ENCODE measurements at regions not wholly inside any gene's neighbourhood (a gene's known extent, or its start where the extent isn't known, plus 50 kb on each side); places are given as distances from the start of the nearest gene placed in this dataset.
"Not testable (repeated sequence)": the region's sequence is repeated elsewhere in the genome, so short reads cannot be mapped to it uniquely, and the experiment has no call there.

DNA sequence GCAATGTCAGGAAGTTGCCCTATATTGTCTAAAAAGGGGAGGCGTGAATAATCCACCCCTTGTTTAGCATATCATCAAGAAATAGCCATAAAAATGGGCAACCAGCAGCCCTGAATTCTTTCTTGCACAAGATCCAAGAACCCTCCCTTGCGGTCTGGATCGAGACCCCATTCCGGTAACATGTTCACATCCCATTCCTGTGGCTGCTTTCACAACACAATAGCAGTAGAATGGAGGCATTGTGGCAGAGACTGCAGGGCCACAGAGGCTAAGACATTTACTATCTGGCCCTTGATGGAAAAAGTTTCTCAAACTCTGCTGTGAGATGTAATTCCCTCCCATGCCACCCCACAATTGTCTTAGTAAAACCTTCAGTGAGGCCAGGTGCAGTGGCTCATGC is 73.2 kb downstream of the RMI2 start:
- intact Hi-C loops (cut with micrococcal nuclease): no loop called here
- no peaks in the 10 kb centered on the region for H3K27me3 Mint-ChIP-seq (ENCODE audit: low read depth in 2 of 2)
- H3K4me3 Mint-ChIP-seq: no peak overlapping the region
- DNase-seq (no peak), ATAC-seq (no peak)
- no peak overlapping the region for H3K27ac Mint-ChIP-seq
- Histone ChIP-seq H3K4me3 (ENCODE audit: low read length) (no peak overlapping the region), H3K27me3 (ENCODE audit: control insufficient read depth, insufficient read depth, low read length) (no peaks in the 10 kb centered on the region), H3K4me1 (ENCODE audit: control insufficient read depth, insufficient read depth, low read length) (peaks cover 4% of the 10 kb centered on the region), H3K9me3 (ENCODE audit: control insufficient read depth, insufficient read depth, low read length) (no peaks in the 10 kb centered on the region), H3K27ac (ENCODE audit: low read length) (no peak overlapping the region), H3K36me3 (ENCODE audit: control insufficient read depth, insufficient read depth, low read length) (no peaks in the 10 kb centered on the region)
- 90% methylated on average over 4 of the region's 4 CpGs for WGBS (ENCODE audit: insufficient coverage)
- TF ChIP-seq CTCF (IDR thresholded peaks at IDR 0.05): no peak
- H3K9me3 Mint-ChIP-seq: no peaks in the 10 kb centered on the region
- H3K4me1 Mint-ChIP-seq: no peaks in the 10 kb centered on the region
- no peaks in the 10 kb centered on the region for H3K36me3 Mint-ChIP-seq

DNA sequence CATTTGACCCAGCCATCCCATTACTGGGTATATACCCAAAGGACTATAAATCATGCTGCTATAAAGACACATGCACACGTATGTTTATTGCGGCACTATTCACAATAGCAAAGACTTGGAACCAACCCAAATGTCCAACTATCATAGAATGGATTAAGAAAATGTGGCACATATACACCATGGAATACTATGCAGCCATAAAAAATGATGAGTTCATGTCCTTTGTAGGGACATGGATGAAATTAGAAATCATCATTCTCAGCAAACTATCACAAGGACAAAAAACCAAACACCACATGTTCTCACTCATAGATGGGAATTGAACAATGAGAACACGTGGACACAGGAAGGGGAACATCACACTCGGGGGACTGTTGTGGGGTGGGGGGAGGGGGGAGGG is 74.8 kb downstream of the RMI2 start:
- H3K4me3 Mint-ChIP-seq; H3K36me3 ChIP-seq (ENCODE audit: control insufficient read depth, insufficient read depth, low read length); H3K27ac Mint-ChIP-seq; H3K27me3 ChIP-seq (ENCODE audit: control insufficient read depth, insufficient read depth, low read length); H3K4me3 ChIP-seq (ENCODE audit: low read length); H3K27ac ChIP-seq (ENCODE audit: low read length); ATAC-seq; H3K36me3 Mint-ChIP-seq; intact Hi-C loops (cut with micrococcal nuclease); H3K9me3 ChIP-seq (ENCODE audit: control insufficient read depth, insufficient read depth, low read length); H3K9me3 Mint-ChIP-seq; DNase-seq; H3K4me1 ChIP-seq (ENCODE audit: control insufficient read depth, insufficient read depth, low read length); H3K27me3 Mint-ChIP-seq (ENCODE audit: low read depth in 2 of 2); H3K4me1 Mint-ChIP-seq: not testable (repeated sequence)
- no CpG with 5 or more reads among the region's 4 CpGs for WGBS (ENCODE audit: insufficient coverage)

- no peak overlapping the region for H3K4me3 Mint-ChIP-seq
- H3K36me3 Mint-ChIP-seq: no peaks in the 10 kb centered on the region
- H3K4me3 ChIP-seq (ENCODE audit: low read length): no peak overlapping the region
- H3K9me3 Mint-ChIP-seq: no peaks in the 10 kb centered on the region
- H3K27me3 ChIP-seq (ENCODE audit: control insufficient read depth, insufficient read depth, low read length): no peaks in the 10 kb centered on the region
- H3K36me3 ChIP-seq (ENCODE audit: control insufficient read depth, insufficient read depth, low read length): no peaks in the 10 kb centered on the region
- 95% methylated on average over 3 of the region's 3 CpGs for WGBS (ENCODE audit: insufficient coverage)
- TF ChIP-seq CTCF (IDR thresholded peaks at IDR 0.05): no peak
- H3K27ac Mint-ChIP-seq: no peak overlapping the region
- ATAC-seq (no peak), DNase-seq (no peak)
- no peaks in the 10 kb centered on the region for H3K4me1 Mint-ChIP-seq
- intact Hi-C loops (cut with micrococcal nuclease): no loop called here
- H3K4me1 ChIP-seq (ENCODE audit: control insufficient read depth, insufficient read depth, low read length): peaks cover 9% of the 10 kb centered on the region
- H3K27ac ChIP-seq (ENCODE audit: low read length): no peak overlapping the region
- H3K27me3 Mint-ChIP-seq (ENCODE audit: low read depth in 2 of 2): no peaks in the 10 kb centered on the region
- H3K9me3 ChIP-seq (ENCODE audit: control insufficient read depth, insufficient read depth, low read length): no peaks in the 10 kb centered on the region
Observed at GRCh38 chr16:11420895-11421294, 75.6 kb downstream of the RMI2 start.

DNA sequence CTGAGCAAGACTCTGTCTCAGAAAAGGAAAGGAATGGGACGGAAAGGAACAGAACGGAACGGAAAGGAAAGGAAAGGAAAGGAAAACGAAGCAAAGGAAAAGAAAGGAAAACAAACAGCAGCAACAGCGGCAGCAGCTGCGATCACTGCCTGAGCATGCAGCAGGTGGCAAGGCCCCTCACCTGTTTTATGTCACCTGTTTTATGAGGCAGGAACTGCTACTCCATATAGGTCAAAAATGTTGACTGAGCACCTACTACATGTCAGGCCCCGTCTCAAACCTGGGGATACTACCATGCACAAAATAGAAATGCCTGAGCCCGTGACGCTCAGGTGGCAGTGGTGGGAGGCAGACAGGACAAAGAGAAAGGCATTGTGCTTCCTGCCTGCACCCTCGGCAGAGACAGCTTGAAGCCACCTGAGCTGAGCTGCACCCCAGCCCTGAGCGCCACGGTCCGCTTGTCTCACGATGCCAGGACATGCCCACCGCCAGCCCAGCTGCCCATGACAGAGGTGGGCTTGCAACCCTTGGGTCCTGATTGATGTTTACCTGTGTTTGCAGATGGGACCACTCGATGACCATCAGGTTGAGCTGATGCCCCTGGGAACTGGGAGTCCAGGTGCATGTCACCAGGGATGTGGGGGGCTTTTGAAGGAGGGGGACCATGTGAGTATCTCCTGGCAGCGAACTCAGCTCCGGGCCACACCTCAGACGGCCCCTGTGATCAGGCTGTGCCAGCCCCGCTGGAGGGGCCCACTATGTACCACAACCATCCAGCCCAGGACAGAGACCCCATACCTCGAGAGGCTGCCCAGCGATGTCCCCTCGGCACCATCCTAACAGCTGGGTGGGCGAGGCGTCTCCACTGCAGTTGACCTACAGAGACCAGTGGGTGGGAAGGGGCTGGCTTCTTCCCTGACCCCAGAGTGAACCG is 77.4 kb downstream of the RMI2 start:
- H3K4me3 ChIP-seq (ENCODE audit: low read length): no peak overlapping the region
- Mint-ChIP-seq H3K27ac (no peak overlapping the region), H3K36me3 (no peaks in the 10 kb centered on the region), H3K9me3 (no peaks in the 10 kb centered on the region), H3K4me1 (no peaks in the 10 kb centered on the region), H3K27me3 (ENCODE audit: low read depth in 2 of 2) (no peaks in the 10 kb centered on the region), H3K4me3 (no peak overlapping the region)
- no peak for ATAC-seq
- no peak overlapping the region for H3K27ac ChIP-seq (ENCODE audit: low read length)
- H3K9me3 ChIP-seq (ENCODE audit: control insufficient read depth, insufficient read depth, low read length): no peaks in the 10 kb centered on the region
- no peaks in the 10 kb centered on the region for H3K36me3 ChIP-seq (ENCODE audit: control insufficient read depth, insufficient read depth, low read length)
- H3K27me3 ChIP-seq (ENCODE audit: control insufficient read depth, insufficient read depth, low read length): no peaks in the 10 kb centered on the region
- no peak for TF ChIP-seq CTCF (IDR thresholded peaks at IDR 0.05)
- 78% methylated on average over 26 of the region's 26 CpGs for WGBS (ENCODE audit: insufficient coverage)
- H3K4me1 ChIP-seq (ENCODE audit: control insufficient read depth, insufficient read depth, low read length): peaks cover 9% of the 10 kb centered on the region
- no peak for DNase-seq
- intact Hi-C loops (cut with micrococcal nuclease): no loop called here

All from natural killer cell (primary cell).